ES-I3 (cell line): ENCODE measurements at regions not wholly inside any gene's neighbourhood (a gene's known extent, or its start where the extent isn't known, plus 50 kb on each side); places are given as distances from the start of the nearest gene placed in this dataset.

Source experiments
- H3K36me3 ChIP-seq: 2 replicates; pipeline ENCODE4 v1.6.1; 2013; ENCODE audit warnings: mild to moderate bottlenecking, low read length, control low read depth, moderate library complexity; ENCODE audit not compliant: insufficient read depth
- H3K4me1 ChIP-seq: 2 replicates; pipeline ENCODE4 v1.6.1; 2013; ENCODE audit warnings: mild to moderate bottlenecking, control low read depth, low read length; ENCODE audit not compliant: insufficient read depth
- H3K9ac ChIP-seq: 2 replicates; pipeline ENCODE4 v1.6.1; 2013; ENCODE audit warnings: low read depth, mild to moderate bottlenecking, low read length, moderate library complexity
- H3K9me3 ChIP-seq: 2 replicates; pipeline ENCODE4 v1.6.1; 2013; ENCODE audit warnings: mild to moderate bottlenecking, low read length, moderate library complexity; ENCODE audit not compliant: control insufficient read depth, insufficient read depth

GRCh38 chr7:68438811-68439210 lies 1159.5 kb upstream of the AUTS2 start:
- Histone ChIP-seq H3K9ac (no peak overlapping the region), H3K9me3 (no peaks in the 10 kb centered on the region), H3K36me3 (no peaks in the 10 kb centered on the region)

DNA sequence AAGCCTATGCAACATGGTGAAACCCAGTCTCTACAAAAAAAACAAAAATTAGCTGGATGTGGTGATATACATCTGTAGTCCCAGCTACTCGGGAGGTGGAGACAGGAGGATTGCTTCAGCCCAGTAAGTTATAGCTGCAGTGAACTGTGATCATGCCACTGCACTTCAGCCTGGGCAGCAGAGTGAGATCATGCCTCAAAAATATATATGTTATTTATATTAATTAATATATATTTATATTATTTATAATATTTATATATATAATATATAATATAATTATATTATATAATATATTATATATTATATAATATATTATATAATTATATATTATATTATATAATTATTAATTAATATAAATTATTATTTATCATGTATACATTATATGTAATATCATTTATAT lies 1158.4 kb upstream of the AUTS2 start:
- no peak overlapping the region for H3K9ac ChIP-seq
- no peaks in the 10 kb centered on the region for H3K36me3 ChIP-seq
- no peaks in the 10 kb centered on the region for H3K9me3 ChIP-seq
- H3K4me1 ChIP-seq, result no peaks in the 10 kb centered on the region

More at GRCh38 chr7:68438811-68439210, 1159.5 kb upstream of the AUTS2 start:
- no peaks in the 10 kb centered on the region for H3K4me1 ChIP-seq

DNA sequence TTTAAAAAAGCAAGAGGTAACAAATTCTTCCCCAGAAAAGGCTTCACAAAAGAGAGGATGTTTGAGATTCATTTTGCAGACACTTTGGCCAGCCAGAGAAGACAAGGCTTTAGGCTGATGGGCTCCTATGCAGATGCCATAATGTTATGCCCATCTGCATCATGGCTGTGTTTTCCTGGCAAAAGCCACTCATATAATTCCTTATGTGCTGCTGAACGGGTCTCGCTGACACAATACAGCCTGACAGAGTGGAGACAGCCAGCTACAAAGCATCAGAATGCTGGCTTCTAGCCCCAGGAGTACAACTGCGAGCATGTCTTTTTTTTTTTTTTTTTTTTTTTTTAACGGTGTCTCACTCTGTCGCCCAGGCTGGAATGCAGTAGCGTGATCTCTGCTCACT lies 1157.4 kb upstream of the AUTS2 start:
- no peak overlapping the region for H3K9ac ChIP-seq
- no peaks in the 10 kb centered on the region for H3K9me3 ChIP-seq
- no peaks in the 10 kb centered on the region for H3K36me3 ChIP-seq
- H3K4me1 ChIP-seq, result no peaks in the 10 kb centered on the region

DNA sequence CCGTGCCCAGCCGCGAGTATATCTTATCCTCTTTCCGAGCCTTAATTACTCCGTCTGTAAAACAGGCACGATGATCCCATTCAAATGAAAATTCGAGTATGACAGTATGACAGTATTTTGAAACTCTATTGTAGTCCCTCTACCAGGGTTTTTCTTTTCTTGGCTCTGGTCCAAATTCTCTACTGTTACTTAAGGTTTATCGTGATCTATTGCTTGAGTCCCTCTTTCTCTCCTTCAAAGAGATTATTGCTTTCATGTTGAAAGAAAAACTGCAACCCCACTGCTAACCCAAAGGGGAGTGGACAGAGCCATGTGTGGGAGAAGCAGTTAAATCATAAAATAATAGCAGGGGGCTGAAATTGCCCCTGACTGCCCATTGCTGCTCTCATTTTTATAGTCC lies 1156.6 kb upstream of the AUTS2 start:
- H3K36me3 ChIP-seq, result no peaks in the 10 kb centered on the region
- H3K9ac ChIP-seq, result no peak overlapping the region
- H3K9me3 ChIP-seq, result no peaks in the 10 kb centered on the region
- no peaks in the 10 kb centered on the region for H3K4me1 ChIP-seq

GRCh38 chr7:68442931-68443631 lies 1155.2 kb upstream of the AUTS2 start:
- no peaks in the 10 kb centered on the region for H3K4me1 ChIP-seq
- no peaks in the 10 kb centered on the region for H3K9me3 ChIP-seq
- H3K36me3 ChIP-seq, result no peaks in the 10 kb centered on the region
- H3K9ac ChIP-seq, result no peak overlapping the region

DNA sequence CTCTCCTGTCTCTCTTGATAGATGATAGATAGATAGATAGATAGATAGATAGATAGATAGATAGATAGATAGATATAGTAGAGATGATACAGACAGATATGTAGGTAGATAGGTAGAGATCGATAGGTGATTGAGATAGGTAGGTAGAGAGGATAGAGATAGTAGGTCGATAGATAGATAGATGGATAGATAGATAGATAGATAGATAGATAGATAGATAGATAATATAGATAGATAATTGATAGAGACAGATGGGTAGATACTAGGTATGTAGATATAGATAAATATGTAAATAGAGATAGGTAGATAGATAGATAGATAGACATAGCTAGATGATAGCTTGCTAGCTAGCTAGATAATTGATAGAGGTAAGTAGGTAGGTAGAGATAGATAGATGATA lies 1154.2 kb upstream of the AUTS2 start:
- no peaks in the 10 kb centered on the region for H3K9me3 ChIP-seq
- H3K9ac ChIP-seq, result no peak overlapping the region
- no peaks in the 10 kb centered on the region for H3K4me1 ChIP-seq
- no peaks in the 10 kb centered on the region for H3K36me3 ChIP-seq

DNA sequence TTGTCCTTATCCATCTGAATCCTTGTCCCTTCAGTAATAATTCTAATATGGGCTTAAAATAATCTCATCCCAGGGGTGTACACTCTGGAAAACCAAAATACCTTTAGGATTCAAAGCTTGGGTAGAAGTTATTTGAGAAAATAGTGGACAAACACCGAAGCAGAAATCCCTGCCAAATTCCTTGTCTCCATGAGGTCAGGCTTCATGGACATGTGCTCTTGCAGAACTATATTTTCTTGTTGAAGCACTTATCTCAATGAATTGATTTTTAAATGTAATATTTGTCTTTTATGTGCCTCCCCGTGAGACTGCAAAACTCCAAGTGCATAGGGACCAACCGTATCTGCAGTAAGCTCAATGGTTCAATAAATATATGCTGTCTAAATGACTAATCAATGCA lies 1153.3 kb upstream of the AUTS2 start:
- Histone ChIP-seq H3K4me1 (no peaks in the 10 kb centered on the region), H3K9ac (no peak overlapping the region), H3K36me3 (no peaks in the 10 kb centered on the region), H3K9me3 (no peaks in the 10 kb centered on the region)

DNA sequence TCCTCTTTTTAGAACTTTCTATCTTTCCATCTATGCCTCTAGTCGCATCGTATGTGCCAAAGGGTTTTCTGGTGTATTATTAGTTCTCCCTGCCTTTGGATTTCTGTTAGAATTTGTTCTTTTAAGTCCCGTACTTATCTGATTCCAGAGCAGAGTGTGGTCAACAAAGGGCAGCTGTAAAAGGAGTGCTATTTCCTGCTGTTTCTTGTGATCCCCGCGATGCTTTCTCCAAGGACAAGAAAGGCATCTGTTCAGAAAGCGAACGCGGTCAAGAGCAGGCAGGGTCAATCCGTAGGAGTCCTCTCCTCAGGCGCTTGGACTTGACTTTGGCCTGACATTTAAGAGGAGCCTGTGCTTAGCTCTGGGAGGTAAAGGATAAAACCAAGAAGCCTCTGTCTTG lies 1152.1 kb upstream of the AUTS2 start:
- no peaks in the 10 kb centered on the region for H3K9me3 ChIP-seq
- H3K4me1 ChIP-seq, result no peaks in the 10 kb centered on the region
- no peaks in the 10 kb centered on the region for H3K36me3 ChIP-seq
- H3K9ac ChIP-seq, result no peak overlapping the region

DNA sequence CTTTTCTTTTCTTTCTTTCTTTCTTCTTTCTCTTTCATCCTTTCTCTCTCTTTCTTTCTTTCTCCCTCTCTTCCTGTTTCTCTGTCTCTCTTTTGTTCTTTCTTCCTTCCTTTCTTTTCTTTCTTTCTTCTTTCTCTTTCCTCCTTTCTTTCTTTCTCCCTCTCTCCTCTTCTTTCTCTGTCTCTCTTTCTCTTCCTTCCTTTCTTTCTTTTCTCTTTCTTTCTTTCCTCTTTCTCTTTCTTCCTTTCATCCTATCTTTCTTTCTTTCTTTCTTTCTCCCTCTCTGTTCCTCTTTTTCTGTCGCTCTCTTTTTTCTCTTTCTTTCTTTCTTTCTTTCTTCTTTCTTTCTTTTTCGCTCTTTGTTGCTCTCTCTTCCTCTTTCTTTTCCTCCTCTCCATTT lies 1149.2 kb upstream of the AUTS2 start:
- Histone ChIP-seq H3K4me1 (no peaks in the 10 kb centered on the region), H3K9ac (no peak overlapping the region), H3K36me3 (no peaks in the 10 kb centered on the region), H3K9me3 (no peaks in the 10 kb centered on the region)

DNA sequence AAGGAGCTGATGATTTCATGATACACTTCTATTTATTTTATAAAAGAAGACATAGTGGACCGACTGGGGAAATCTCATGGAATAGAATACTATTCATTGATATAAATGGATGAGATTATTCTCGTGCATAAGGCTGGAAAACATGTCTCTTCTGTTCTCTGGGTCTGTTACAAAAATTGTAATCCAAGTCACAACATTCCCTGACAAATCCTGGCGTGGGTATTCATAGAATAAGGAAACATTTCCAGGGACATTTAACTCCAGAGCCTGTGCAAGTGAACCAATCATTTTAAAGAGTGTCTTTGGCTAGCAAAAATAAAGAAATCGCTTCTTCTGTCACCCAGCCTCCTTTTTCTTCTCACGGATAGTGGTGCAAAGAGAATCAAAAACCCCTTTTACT lies 1148.5 kb upstream of the AUTS2 start:
- Histone ChIP-seq H3K9me3 (no peaks in the 10 kb centered on the region), H3K36me3 (no peaks in the 10 kb centered on the region), H3K4me1 (no peaks in the 10 kb centered on the region), H3K9ac (no peak overlapping the region)

GRCh38 chr7:68454931-68455330 lies 1143.3 kb upstream of the AUTS2 start:
- no peaks in the 10 kb centered on the region for H3K9me3 ChIP-seq
- H3K9ac ChIP-seq, result no peak overlapping the region
- H3K4me1 ChIP-seq, result no peaks in the 10 kb centered on the region
- no peaks in the 10 kb centered on the region for H3K36me3 ChIP-seq

DNA sequence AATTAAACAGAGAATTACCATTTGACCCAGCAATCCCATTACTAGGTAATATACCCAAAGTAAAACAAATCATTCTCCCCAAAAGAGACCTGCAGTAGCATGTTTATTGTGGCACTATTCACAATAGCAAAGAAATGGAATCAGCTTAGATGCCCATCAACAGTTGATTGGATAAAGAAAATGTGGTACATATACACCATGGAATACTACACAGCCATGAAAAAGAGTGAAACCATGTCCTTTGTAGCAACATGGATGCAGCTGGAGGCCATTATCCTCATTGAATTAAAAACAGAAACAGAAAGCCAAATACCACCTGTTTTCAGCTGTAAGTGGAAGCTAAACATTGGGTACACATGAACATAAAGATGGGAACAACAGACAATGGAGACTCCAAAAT lies 1141.8 kb upstream of the AUTS2 start:
- no peaks in the 10 kb centered on the region for H3K9me3 ChIP-seq
- H3K36me3 ChIP-seq, result no peaks in the 10 kb centered on the region
- H3K4me1 ChIP-seq, result no peaks in the 10 kb centered on the region
- no peak overlapping the region for H3K9ac ChIP-seq

- no peak overlapping the region for H3K9ac ChIP-seq
- H3K9me3 ChIP-seq, result no peaks in the 10 kb centered on the region; the same call in 1 of the 2 replicates
- no peaks in the 10 kb centered on the region for H3K36me3 ChIP-seq
- no peaks in the 10 kb centered on the region for H3K4me1 ChIP-seq
Observed at GRCh38 chr7:68457481-68457880, 1140.8 kb upstream of the AUTS2 start.

- Histone ChIP-seq H3K9me3 (no peaks in the 10 kb centered on the region; the same call in 1 of the 2 replicates), H3K36me3 (no peaks in the 10 kb centered on the region), H3K4me1 (no peaks in the 10 kb centered on the region), H3K9ac (no peak overlapping the region)
Observed at GRCh38 chr7:68458010-68458908, 1140.0 kb upstream of the AUTS2 start.

DNA sequence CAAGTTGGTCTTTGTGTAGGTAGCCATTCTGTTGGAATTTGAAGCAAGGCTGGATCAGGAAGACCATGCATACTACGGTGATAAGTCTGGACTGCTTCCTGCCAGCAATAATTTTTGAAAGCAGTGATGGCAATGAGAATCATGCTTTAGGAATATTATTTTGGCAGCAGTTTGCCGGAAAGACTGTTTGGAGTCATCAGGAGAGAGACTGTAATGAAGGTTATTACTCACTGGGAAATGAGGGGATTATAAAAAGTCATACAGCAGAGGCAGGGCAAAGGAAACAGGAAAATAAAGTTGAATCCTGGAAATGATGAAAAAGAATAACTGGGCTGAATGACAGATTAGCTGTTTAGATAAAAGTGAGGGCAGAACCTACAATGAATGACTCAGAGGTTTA lies 1136.8 kb upstream of the AUTS2 start:
- no peaks in the 10 kb centered on the region; the same call in 1 of the 2 replicates for H3K9me3 ChIP-seq
- H3K4me1 ChIP-seq, result no peaks in the 10 kb centered on the region
- no peaks in the 10 kb centered on the region for H3K36me3 ChIP-seq
- no peak overlapping the region for H3K9ac ChIP-seq
